A673 (cell line): ENCODE measurements at regions not wholly inside any gene's neighbourhood (a gene's known extent, or its start where the extent isn't known, plus 50 kb on each side); places are given as distances from the start of the nearest gene placed in this dataset.

Source experiments
- BruUV-seq: library from RNA; stranded (reverse); fragments of 400-500 nt; replicated peaks from 2 replicates; lab custom pipeline; 2021; lab: Mats Ljungman, UMichigan
- CTCF ChIA-PET: fragments of 300-600 bp; sonication (Branson Sonifier 250); formaldehyde crosslinking; loops from one replicate; lab custom pipeline; 2022; ENCODE audit warnings: antibody characterized with exemption; lab: Charles Lee
- POLR2A ChIA-PET: fragments of 300-600 bp; sonication (Branson Sonifier 250); formaldehyde crosslinking; loops from one replicate; lab custom pipeline; 2022; ENCODE audit warnings: antibody characterized with exemption; ENCODE audit not compliant: low non-redundant PET; lab: Charles Lee
- DNase-seq: peaks from one replicate; pipeline ENCODE4 v3.0.0-alpha.2; 2015; ENCODE audit warnings: low spot score
- H3K27ac ChIP-seq: fragments of 200-600 bp; sonication (generic); 2 replicates; pipeline ENCODE4 v1.5.1; 2016; ENCODE audit warnings: mixed run types, low read depth, mild to moderate bottlenecking, mixed read lengths, antibody characterized with exemption, low read length; ENCODE audit not compliant: poor library complexity, severe bottlenecking
- H3K27me3 ChIP-seq: fragments of 200-600 bp; sonication (generic); replicated peaks from 2 replicates; pipeline ENCODE4 v1.6.1; 2017; ENCODE audit warnings: mixed run types, low read depth, mild to moderate bottlenecking, mixed read lengths, antibody characterized with exemption, low read length; ENCODE audit not compliant: insufficient read depth, poor library complexity
- H3K36me3 ChIP-seq: fragments of 200-600 bp; sonication (generic); 2 replicates; pipeline ENCODE4 v1.6.1; 2016; ENCODE audit warnings: mixed run types, mild to moderate bottlenecking, mixed read lengths, antibody characterized with exemption, low read length; ENCODE audit not compliant: insufficient read depth, poor library complexity, severe bottlenecking
- H3K4me1 ChIP-seq: fragments of 200-600 bp; sonication (generic); 2 replicates; pipeline ENCODE4 v1.6.1; 2017; ENCODE audit warnings: mixed run types, mild to moderate bottlenecking, mixed read lengths, antibody characterized with exemption, low read length; ENCODE audit not compliant: insufficient read depth, poor library complexity, severe bottlenecking
- H3K4me3 ChIP-seq: fragments of 200-600 bp; sonication (generic); 2 replicates; pipeline ENCODE4 v1.5.1; 2016; ENCODE audit warnings: low read depth, mixed run types, mild to moderate bottlenecking, mixed read lengths, low read length; ENCODE audit not compliant: poor library complexity, severe bottlenecking
- H3K9me3 ChIP-seq: fragments of 200-600 bp; sonication (generic); 2 replicates; pipeline ENCODE4 v1.6.1; 2016; ENCODE audit warnings: mixed run types, low read depth, mild to moderate bottlenecking, mixed read lengths, antibody characterized with exemption, low read length; ENCODE audit not compliant: poor library complexity, severe bottlenecking
- EZH2 ChIP-seq: fragments of 200-600 bp; sonication (generic); IDR thresholded peaks from 2 replicates; pipeline ENCODE4 v1.6.1; 2017; ENCODE audit warnings: borderline replicate concordance, low read depth, mild to moderate bottlenecking, mixed read lengths, antibody characterized with exemption, low read length; ENCODE audit not compliant: poor library complexity, severe bottlenecking
- intact Hi-C: fragments of 100-400 bp; cut with micrococcal nuclease; formaldehyde crosslinking; loops from one replicate; pipeline ENCODE4 v1.10.0; 2022; ENCODE audit not compliant: unreplicated experiment
- TF ChIP-seq, protein P1 (sequence below): fragments of 300-800, 200-600 bp; sonication (generic); conservative IDR thresholded peaks from 2 replicates; pipeline ENCODE4 v1.5.1; 2017; ENCODE audit warnings: low read depth, mild to moderate bottlenecking, antibody characterized with exemption, low read length, moderate library complexity, mixed read lengths

DNA sequence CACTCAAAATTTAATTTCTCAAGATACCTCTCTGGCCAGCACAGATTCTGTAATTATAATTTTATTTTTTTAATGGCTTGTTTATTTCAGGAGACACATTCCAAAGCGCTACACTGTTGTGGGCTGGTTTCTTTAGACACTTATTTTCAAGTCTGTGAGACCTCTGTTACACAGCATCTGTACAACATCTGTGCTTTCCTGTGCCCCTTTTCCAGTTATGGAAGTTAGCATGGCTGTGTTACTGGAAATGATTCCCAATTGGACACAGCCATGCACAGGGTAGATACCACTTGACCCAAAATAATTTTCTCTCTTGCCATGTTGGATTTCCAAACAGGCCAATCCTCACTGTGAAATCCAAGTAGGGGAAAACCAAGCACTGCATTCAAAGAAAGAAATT lies 172.3 kb upstream of the ADCY1 start:
- Histone ChIP-seq H3K27me3 (no peaks in the 10 kb centered on the region), H3K27ac (no peak overlapping the region), H3K9me3 (no peaks in the 10 kb centered on the region), H3K4me3 (no peak overlapping the region), H3K36me3 (no peaks in the 10 kb centered on the region), H3K4me1 (no peaks in the 10 kb centered on the region)
- CTCF ChIA-PET, result no interaction called here
- intact Hi-C loops, result no loop called here
- TF ChIP-seq EZH2, result no peak
- TF ChIP-seq, protein P1, sequence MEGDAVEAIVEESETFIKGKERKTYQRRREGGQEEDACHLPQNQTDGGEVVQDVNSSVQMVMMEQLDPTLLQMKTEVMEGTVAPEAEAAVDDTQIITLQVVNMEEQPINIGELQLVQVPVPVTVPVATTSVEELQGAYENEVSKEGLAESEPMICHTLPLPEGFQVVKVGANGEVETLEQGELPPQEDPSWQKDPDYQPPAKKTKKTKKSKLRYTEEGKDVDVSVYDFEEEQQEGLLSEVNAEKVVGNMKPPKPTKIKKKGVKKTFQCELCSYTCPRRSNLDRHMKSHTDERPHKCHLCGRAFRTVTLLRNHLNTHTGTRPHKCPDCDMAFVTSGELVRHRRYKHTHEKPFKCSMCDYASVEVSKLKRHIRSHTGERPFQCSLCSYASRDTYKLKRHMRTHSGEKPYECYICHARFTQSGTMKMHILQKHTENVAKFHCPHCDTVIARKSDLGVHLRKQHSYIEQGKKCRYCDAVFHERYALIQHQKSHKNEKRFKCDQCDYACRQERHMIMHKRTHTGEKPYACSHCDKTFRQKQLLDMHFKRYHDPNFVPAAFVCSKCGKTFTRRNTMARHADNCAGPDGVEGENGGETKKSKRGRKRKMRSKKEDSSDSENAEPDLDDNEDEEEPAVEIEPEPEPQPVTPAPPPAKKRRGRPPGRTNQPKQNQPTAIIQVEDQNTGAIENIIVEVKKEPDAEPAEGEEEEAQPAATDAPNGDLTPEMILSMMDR, result no peak
- BruUV-seq, result no TSS peak
- DNase-seq, result no peak
- POLR2A ChIA-PET, result no interaction called here

DNA sequence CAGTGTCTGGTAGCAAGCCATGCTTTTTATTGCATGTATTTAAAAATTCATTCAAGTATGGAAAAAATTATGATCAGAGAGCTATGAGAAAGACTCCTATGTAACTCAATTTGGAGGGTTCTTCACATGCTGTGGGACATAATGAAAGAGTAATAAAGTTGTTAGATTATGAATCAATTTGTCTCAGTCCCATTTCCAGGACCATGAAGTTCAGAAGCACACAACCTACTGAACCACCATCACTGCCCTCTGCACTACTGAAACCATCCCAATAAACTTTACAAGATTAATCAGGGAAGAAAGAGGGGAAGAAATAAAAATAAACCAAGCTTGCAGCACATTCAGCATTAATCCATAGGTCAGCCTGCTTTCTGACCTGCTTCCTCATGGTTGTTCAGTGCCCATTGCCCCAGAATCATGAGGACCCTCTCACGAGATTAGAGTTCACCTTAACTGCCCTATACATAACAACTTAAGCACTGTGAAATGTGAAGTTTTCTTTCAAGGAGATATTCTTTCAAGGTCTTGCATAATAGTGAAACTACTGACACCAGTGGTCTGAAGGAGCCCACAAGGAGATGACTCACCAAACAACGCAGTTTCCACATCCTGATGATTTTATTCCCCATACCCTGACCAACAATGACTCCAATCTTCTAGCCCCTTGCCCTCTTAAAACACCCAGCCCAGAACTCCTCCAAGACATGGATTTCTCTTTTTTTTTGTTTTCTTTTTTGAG lies 171.5 kb upstream of the ADCY1 start:
- POLR2A ChIA-PET, result no interaction called here
- no TSS peak for BruUV-seq
- no peak for TF ChIP-seq EZH2
- TF ChIP-seq, protein P1, result no peak

DNA sequence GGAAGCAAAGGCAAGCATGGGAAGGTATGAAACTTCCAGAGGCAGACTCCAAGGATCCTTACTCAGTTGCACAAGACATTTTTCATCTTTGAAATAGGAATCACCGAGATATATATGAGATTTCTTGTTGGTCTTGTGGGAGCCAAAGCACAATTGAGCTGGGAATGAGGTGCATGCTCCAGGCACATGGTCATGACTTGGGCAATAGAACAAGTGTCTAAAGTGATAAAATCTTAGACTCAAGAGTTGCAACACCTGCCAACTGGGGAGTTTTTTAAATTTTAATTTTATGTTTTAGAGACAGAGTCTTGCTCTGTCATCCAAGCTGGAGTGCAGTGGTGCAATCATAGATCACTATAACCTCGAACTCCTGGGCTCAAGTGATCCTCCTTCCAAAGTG lies 169.5 kb upstream of the ADCY1 start:
- no TSS peak for BruUV-seq
- no peak overlapping the region for H3K4me3 ChIP-seq
- no peaks in the 10 kb centered on the region for H3K9me3 ChIP-seq
- TF ChIP-seq EZH2, result no peak
- TF ChIP-seq, protein P1, result no peak
- peaks cover 4% of the 10 kb centered on the region for H3K27me3 ChIP-seq
- CTCF ChIA-PET, result no interaction called here
- POLR2A ChIA-PET, result no interaction called here
- no peaks in the 10 kb centered on the region for H3K4me1 ChIP-seq
- H3K36me3 ChIP-seq, result no peaks in the 10 kb centered on the region
- no peak overlapping the region for H3K27ac ChIP-seq
- intact Hi-C loops, result no loop called here
- no peak for DNase-seq

More for the DNA sequence above, 171.5 kb upstream of the ADCY1 start:
- H3K9me3 ChIP-seq, result no peaks in the 10 kb centered on the region
- CTCF ChIA-PET, result no interaction called here
- intact Hi-C loops, result no loop called here
- peaks cover 4% of the 10 kb centered on the region for H3K27me3 ChIP-seq
- no peak for DNase-seq
- H3K36me3 ChIP-seq, result no peaks in the 10 kb centered on the region
- H3K27ac ChIP-seq, result no peak overlapping the region
- no peaks in the 10 kb centered on the region for H3K4me1 ChIP-seq
- no peak overlapping the region for H3K4me3 ChIP-seq
